HEK293 (cell line): ENCODE measurements at regions not wholly inside any gene's neighbourhood (a gene's known extent, or its start where the extent isn't known, plus 50 kb on each side); places are given as distances from the start of the nearest gene placed in this dataset.

ENCODE experiments used
- SP3 ChIP-seq: fragments of 450-650 bp; formaldehyde crosslinking; IDR thresholded peaks from 2 replicates; pipeline ENCODE4 v1.5.1; 2016; ENCODE audit warnings: missing biosample characterization, missing genetic modification characterization
- ZNF398 ChIP-seq: fragments of 450-650 bp; formaldehyde crosslinking; IDR thresholded peaks from 2 replicates; pipeline ENCODE4 v1.5.1; 2017; ENCODE audit warnings: missing biosample characterization, missing genetic modification characterization
- ZNF561 ChIP-seq: fragments of 450-650 bp; IDR thresholded peaks from 2 replicates; pipeline ENCODE4 v1.5.1; 2018; ENCODE audit warnings: missing biosample characterization, missing genetic modification characterization, borderline replicate concordance
- ZNF660 ChIP-seq: fragments of 450-650 bp; IDR thresholded peaks from 2 replicates; pipeline ENCODE4 v1.5.1; 2018; ENCODE audit warnings: missing biosample characterization, mild to moderate bottlenecking, missing genetic modification characterization
- ZNF747 ChIP-seq: fragments of 450-650 bp; formaldehyde crosslinking; IDR thresholded peaks from 2 replicates; pipeline ENCODE4 v1.5.1; 2016; ENCODE audit warnings: missing biosample characterization, missing genetic modification characterization
- ZNF791 ChIP-seq: fragments of 450-650 bp; formaldehyde crosslinking; IDR thresholded peaks from 2 replicates; pipeline ENCODE4 v1.5.1; 2016; ENCODE audit warnings: missing biosample characterization, missing genetic modification characterization
- ZNF830 ChIP-seq: fragments of 450-650 bp; IDR thresholded peaks from 2 replicates; pipeline ENCODE4 v1.5.0; 2018; ENCODE audit warnings: missing biosample characterization, missing genetic modification characterization, low read depth, mild to moderate bottlenecking, moderate library complexity
- TF ChIP-seq, protein P1 (sequence below): sonication (generic); formaldehyde crosslinking; IDR thresholded peaks from 2 replicates; pipeline ENCODE4 v1.8.1; 2022; ENCODE audit warnings: mild to moderate bottlenecking, moderate library complexity, missing genetic modification reagents
- TF ChIP-seq, protein P2 (sequence below): fragments of 450-650 bp; formaldehyde crosslinking; IDR thresholded peaks from 2 replicates; pipeline ENCODE4 v1.5.1; 2016; ENCODE audit warnings: missing biosample characterization, missing genetic modification characterization

DNA sequence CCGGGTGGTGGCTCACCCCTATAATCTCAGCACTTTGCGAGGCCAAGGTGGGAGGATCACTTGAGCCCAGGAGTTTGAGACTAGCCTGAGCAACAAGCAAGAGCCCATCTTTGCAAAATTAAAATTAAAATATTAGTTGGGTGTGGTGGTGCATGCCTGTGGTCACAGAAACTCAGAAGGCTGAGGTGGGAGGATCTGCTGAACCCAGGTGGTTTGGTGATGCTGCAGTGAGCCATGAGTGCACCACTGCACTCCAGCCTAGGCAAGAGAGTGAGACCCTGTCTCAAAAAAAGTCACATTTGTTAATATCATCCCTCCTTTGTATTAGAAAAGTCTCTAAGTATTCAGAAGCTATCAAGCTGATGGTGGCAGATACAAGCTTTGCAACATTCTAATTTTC lies 317.5 kb downstream of the ANKRD30A start:
- TF ChIP-seq ZNF660 (tag by site-specific recombination) (no peak), ZNF747 (tag by site-specific recombination) (no peak), SP3 (no peak), ZNF561 (tag by site-specific recombination) (no peak), ZNF398 (tag by site-specific recombination) (no peak), ZNF830 (tag by site-specific recombination) (no peak), ZNF791 (no peak)
- TF ChIP-seq, protein P1, sequence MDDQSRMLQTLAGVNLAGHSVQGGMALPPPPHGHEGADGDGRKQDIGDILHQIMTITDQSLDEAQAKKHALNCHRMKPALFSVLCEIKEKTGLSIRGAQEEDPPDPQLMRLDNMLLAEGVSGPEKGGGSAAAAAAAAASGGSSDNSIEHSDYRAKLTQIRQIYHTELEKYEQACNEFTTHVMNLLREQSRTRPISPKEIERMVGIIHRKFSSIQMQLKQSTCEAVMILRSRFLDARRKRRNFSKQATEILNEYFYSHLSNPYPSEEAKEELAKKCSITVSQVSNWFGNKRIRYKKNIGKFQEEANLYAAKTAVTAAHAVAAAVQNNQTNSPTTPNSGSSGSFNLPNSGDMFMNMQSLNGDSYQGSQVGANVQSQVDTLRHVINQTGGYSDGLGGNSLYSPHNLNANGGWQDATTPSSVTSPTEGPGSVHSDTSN (CRISPR knock-in tag): no peak
- TF ChIP-seq, protein P2, sequence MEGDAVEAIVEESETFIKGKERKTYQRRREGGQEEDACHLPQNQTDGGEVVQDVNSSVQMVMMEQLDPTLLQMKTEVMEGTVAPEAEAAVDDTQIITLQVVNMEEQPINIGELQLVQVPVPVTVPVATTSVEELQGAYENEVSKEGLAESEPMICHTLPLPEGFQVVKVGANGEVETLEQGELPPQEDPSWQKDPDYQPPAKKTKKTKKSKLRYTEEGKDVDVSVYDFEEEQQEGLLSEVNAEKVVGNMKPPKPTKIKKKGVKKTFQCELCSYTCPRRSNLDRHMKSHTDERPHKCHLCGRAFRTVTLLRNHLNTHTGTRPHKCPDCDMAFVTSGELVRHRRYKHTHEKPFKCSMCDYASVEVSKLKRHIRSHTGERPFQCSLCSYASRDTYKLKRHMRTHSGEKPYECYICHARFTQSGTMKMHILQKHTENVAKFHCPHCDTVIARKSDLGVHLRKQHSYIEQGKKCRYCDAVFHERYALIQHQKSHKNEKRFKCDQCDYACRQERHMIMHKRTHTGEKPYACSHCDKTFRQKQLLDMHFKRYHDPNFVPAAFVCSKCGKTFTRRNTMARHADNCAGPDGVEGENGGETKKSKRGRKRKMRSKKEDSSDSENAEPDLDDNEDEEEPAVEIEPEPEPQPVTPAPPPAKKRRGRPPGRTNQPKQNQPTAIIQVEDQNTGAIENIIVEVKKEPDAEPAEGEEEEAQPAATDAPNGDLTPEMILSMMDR (tag by site-specific recombination): no peak
